Neural cell (in vitro differentiated cells): ENCODE measurements at regions not wholly inside any gene's neighbourhood (a gene's known extent, or its start where the extent isn't known, plus 50 kb on each side); places are given as distances from the start of the nearest gene placed in this dataset.
"Not testable (repeated sequence)": the region's sequence is repeated elsewhere in the genome, so short reads cannot be mapped to it uniquely, and the experiment has no call there.

ENCODE experiments used
- CTCF ChIP-seq: fragments of 450-650 bp; IDR thresholded peaks from 2 replicates; pipeline ENCODE4 v1.5.1; 2014; ENCODE audit warnings: antibody characterized with exemption, mild to moderate bottlenecking, moderate library complexity; ENCODE audit not compliant: poor library complexity, severe bottlenecking
- EP300 ChIP-seq: fragments of 450-650 bp; conservative IDR thresholded peaks from 2 replicates; pipeline ENCODE4 v1.6.1; 2014; ENCODE audit warnings: antibody characterized with exemption, mild to moderate bottlenecking, moderate library complexity; ENCODE audit not compliant: poor library complexity, severe bottlenecking
- EZH2 ChIP-seq: fragments of 200-600, 300-800 bp; shearing (Covaris generic), sonication (generic); IDR thresholded peaks from 2 replicates; pipeline ENCODE4 v1.6.1; 2014; ENCODE audit warnings: antibody characterized with exemption, low read length, borderline replicate concordance, mild to moderate bottlenecking; ENCODE audit not compliant: insufficient read depth, poor library complexity, severe bottlenecking
- REST ChIP-seq: IDR thresholded peaks from 2 replicates; pipeline ENCODE4 v1.6.1; 2012; ENCODE audit warnings: borderline replicate concordance
- TAF1 ChIP-seq: IDR thresholded peaks from 2 replicates; pipeline ENCODE4 v1.6.1; 2012; ENCODE audit warnings: low read depth

GRCh38 chr12:83696311-83696710 is 1009.6 kb downstream of the TMTC2 start:
- TF ChIP-seq TAF1, CTCF, EP300, EZH2, REST: not testable (repeated sequence)
